ENCODE measurements at regions not wholly inside any gene's neighbourhood (a gene's known extent, or its start where the extent isn't known, plus 50 kb on each side); places are given as distances from the start of the nearest gene placed in this dataset.

DNA sequence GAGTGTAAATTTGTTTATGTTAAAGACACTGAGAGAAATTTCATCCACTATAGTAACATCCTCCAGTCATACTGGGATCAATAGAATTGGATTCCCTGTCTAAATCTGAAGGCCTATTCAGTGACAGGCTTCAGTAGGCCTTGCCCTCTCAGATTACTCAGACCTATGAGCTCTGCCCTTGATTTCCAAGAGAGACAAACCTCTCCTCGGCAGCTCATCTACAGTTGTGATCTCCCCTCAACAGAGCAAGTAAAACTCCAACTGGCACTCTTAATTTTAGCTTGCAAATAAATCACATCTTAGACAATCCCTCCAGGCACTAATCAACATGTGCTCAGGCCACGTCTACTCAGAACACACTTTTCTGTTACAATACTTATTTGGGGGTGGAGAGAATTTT is 1191.4 kb upstream of the PHF14 start:
- Histone ChIP-seq H3K27ac (no peak overlapping the region), H3K9me3 (ENCODE audit: low read depth) (no peaks in the 10 kb centered on the region), H3K4me1 (ENCODE audit: low read depth) (no peaks in the 10 kb centered on the region), H3K4me3 (no peak overlapping the region), H3K36me3 (no peaks in the 10 kb centered on the region), H3K27me3 (no peaks in the 10 kb centered on the region)
- TF ChIP-seq, protein P1, sequence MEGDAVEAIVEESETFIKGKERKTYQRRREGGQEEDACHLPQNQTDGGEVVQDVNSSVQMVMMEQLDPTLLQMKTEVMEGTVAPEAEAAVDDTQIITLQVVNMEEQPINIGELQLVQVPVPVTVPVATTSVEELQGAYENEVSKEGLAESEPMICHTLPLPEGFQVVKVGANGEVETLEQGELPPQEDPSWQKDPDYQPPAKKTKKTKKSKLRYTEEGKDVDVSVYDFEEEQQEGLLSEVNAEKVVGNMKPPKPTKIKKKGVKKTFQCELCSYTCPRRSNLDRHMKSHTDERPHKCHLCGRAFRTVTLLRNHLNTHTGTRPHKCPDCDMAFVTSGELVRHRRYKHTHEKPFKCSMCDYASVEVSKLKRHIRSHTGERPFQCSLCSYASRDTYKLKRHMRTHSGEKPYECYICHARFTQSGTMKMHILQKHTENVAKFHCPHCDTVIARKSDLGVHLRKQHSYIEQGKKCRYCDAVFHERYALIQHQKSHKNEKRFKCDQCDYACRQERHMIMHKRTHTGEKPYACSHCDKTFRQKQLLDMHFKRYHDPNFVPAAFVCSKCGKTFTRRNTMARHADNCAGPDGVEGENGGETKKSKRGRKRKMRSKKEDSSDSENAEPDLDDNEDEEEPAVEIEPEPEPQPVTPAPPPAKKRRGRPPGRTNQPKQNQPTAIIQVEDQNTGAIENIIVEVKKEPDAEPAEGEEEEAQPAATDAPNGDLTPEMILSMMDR (IDR thresholded peaks at IDR 0.05; ENCODE audit: low read depth, low read length), result no peak
- no peak for DNase-seq (ENCODE audit: low read depth in 1 of 2, low spot score in 1 of 2)

DNA sequence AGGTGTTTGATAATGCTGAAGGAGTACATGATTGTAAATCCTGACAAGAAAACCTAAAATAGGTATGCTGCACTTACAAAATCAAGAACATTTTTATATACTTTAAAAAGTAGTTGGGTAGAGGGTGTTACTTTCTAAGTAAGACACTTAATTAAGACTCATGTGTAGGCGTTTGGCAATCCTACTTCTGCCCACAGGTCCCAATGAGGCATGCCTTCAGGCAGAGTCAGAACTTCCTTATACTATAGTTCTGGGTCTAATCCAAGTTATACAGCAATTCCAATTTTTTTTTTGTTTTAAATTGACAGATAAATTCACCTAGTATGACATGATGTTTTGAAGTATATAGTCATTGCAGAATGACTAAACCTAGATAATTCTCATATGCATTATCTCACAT is 1188.5 kb upstream of the PHF14 start:
- Histone ChIP-seq H3K4me1 (ENCODE audit: low read depth) (no peaks in the 10 kb centered on the region), H3K36me3 (no peaks in the 10 kb centered on the region), H3K27ac (no peak overlapping the region), H3K4me3 (no peak overlapping the region), H3K9me3 (ENCODE audit: low read depth) (no peaks in the 10 kb centered on the region), H3K27me3 (no peaks in the 10 kb centered on the region)
- no peak for DNase-seq (ENCODE audit: low read depth in 1 of 2, low spot score in 1 of 2)
- TF ChIP-seq, protein P1 (IDR thresholded peaks at IDR 0.05; ENCODE audit: low read depth, low read length), result no peak

DNA sequence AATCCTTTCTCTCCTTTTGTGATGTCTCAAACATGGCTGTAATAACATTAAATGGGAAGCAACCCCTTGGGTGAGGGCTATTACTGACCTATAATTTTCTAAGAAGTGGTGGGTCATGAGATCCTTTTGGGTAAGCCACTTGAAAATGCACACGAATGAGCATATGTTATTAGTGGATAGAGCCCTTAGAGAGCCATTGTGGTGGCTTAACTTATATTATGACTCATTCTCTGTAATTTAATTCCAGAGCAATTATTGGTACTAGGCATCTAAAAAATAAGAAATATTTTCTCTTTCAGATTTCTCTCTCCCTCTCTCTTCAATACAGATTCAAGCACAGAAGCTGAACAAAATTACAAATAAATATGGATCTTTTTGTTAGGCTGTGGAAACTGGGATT is 1177.4 kb upstream of the PHF14 start:
- Histone ChIP-seq H3K4me3 (no peak overlapping the region), H3K9me3 (ENCODE audit: low read depth) (no peaks in the 10 kb centered on the region), H3K4me1 (ENCODE audit: low read depth) (no peaks in the 10 kb centered on the region), H3K27ac (no peak overlapping the region), H3K27me3 (no peaks in the 10 kb centered on the region), H3K36me3 (no peaks in the 10 kb centered on the region)
- TF ChIP-seq, protein P1 (IDR thresholded peaks at IDR 0.05; ENCODE audit: low read depth, low read length), result no peak
- no peak for DNase-seq (ENCODE audit: low read depth in 1 of 2, low spot score in 1 of 2)

DNA sequence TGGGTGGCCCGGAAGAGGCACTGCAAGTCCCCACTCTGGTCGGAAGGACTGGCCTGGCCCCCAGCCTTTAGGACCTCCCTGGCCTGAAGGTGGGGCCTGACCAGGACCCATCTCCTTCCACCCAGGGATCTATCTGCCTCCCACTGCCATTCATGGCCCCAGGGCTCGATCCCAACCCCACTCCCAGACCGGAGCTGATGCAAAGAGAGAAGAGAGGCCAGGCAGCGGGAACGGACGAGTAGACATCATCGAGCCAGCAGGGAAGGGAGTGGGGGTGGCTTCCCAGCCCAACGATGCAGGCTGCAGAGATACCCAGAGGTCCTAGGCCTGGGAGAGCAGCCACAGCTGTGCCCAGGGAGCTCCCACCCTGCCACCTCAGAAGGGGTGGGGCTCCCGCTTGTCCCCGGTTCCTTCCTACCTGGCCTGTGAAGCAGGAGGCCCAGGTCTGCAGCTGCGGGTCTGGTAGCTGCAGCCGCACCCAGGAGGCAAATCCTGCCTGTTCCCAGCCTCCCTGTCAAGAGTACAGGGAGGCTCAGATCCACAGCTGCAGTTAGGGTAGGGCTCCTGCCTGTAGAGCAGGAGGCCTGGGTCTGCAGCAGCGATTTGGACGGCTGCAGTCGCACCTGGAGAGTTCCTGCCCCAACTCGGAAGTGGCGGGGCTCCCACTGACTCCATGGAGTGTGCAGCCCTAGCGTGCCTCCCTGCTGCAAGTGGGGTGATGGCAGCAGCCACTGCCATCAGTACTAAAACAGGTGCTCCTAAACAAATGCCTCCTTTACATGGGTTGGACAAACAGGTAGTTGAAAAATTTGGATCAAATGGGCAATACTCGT is 1151.0 kb upstream of the PHF14 start:
- no peak for DNase-seq (ENCODE audit: low read depth in 1 of 2, low spot score in 1 of 2)
- no peaks in the 10 kb centered on the region for H3K27me3 ChIP-seq
- no peaks in the 10 kb centered on the region for H3K36me3 ChIP-seq
- TF ChIP-seq, protein P1 (IDR thresholded peaks at IDR 0.05; ENCODE audit: low read depth, low read length), result no peak
- no peaks in the 10 kb centered on the region for H3K4me1 ChIP-seq (ENCODE audit: low read depth)
- H3K4me3 ChIP-seq, result no peak overlapping the region
- no peak overlapping the region for H3K27ac ChIP-seq
- H3K9me3 ChIP-seq (ENCODE audit: low read depth), result no peaks in the 10 kb centered on the region

DNA sequence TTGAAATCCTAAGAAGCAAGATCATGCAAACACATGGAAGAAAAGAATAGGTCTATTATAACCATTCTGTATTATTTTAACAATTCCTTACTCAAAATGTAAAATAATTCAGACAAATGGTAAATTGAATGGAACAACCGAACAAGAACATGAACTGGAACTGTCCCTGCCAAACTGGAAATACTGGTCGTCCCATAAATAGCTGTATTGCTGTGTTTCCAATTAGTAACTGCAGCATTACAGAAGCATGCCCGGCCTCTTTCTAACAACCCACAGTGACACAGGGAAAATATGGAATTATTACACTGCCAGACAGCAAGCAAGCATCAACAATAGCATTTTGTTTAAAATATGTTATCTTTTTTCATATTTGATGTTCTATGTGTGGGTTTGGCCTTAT is 1138.5 kb upstream of the PHF14 start:
- Histone ChIP-seq H3K27me3 (no peaks in the 10 kb centered on the region), H3K27ac (no peak overlapping the region)
- DNase-seq (ENCODE audit: low read depth in 1 of 2, low spot score in 1 of 2), result no peak

More for the DNA sequence above, 1138.5 kb upstream of the PHF14 start:
- no peaks in the 10 kb centered on the region for H3K9me3 ChIP-seq (ENCODE audit: low read depth)
- H3K4me1 ChIP-seq (ENCODE audit: low read depth), result no peaks in the 10 kb centered on the region
- no peak overlapping the region for H3K4me3 ChIP-seq
- TF ChIP-seq, protein P1 (IDR thresholded peaks at IDR 0.05; ENCODE audit: low read depth, low read length), result no peak
- H3K36me3 ChIP-seq, result no peaks in the 10 kb centered on the region

Data from cardiac muscle cell (in vitro differentiated cells and primary cell).